ENCODE measurements at regions not wholly inside any gene's neighbourhood (a gene's known extent, or its start where the extent isn't known, plus 50 kb on each side); places are given as distances from the start of the nearest gene placed in this dataset.

DNA sequence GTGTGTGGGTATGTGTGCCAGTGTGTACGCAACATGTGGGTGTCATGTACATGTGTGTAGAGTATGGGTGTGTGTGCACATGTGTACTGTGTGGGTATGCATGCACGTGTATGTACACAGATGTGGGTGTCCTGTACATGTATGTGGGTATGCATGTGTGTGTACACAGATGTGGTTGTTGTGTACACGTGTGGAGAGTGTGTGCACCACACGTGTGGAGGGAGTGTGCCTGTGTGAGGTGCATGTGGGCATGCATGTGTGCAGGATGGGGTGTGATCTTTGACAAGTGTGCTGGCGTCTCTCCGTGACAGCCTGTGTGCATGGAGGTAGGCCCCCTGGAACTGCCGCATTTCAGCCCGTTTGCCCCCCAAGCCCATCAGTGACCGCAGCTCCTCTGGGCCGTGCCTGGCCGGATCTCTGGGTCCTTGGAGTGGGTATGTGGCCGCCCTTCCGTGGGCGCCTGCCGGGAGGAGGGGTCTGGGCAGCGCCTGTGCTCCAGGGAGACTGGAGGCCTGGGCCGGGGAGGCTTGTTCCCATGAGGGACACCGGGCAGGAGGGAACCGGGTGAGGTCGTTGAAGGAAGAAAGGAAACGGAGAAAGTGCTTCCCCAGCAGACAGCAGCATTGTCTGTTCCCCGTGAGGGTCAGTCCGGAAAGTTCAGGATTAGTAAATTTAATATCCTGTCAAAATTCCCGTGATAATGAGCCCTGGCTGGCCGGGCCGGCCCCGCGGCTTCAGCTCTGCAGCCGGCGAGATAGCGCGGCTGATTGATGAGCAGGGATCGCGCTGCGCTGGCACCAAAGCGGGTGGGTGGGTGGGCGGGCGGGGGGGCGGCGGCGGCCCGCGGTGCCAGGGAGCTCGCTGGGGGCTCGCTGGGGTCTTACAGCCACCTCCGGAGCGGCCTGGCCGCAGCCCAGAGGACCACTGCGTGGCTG is 91.1 kb upstream of the SOX1 start:
- TF ChIP-seq CTCF (IDR thresholded peaks at IDR 0.05) = no peak
- no peak for TF ChIP-seq POLR2A (IDR thresholded peaks at IDR 0.05)
